ENCODE measurements at regions not wholly inside any gene's neighbourhood (a gene's known extent, or its start where the extent isn't known, plus 50 kb on each side); places are given as distances from the start of the nearest gene placed in this dataset.
"Not testable (repeated sequence)": the region's sequence is repeated elsewhere in the genome, so short reads cannot be mapped to it uniquely, and the experiment has no call there.

DNA sequence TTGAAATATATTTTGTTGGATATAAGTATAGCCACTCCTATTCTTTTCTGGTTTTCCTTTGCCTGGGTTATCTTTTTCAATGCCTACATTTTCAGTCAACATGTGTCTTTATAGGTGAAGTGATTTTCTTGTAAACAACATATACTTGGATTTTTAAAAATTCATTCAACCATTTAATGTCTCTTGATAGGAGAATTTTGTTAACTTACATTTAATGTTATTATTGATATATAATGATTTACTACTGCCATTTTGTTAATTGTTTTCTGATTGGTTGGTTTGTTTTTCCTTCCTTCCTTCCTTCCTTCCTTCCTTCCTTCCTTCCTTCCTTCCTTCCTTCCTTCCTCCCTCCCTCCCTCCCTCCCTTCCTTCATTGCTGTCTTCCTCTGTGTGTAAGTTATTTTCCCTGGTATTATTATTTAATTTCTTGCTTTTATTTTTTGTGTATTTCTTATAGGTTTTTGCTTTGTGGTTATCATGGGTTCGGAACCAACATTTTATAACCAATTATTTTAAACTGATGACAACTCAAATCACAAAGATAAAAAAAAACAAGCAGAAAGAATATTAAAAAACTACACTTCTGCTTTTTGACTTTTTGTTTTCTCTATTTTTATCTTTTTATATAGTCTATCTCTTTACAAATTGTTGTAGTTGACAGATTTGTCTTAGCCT is 330.1 kb upstream of the GRID2 start:
- in situ Hi-C loops (cut with MboI; ENCODE audit: low pct_unique_long_range_greater_than_20kb, low sequenced_read_pairs) = no loop called here
- DNase-seq = no peak

DNA sequence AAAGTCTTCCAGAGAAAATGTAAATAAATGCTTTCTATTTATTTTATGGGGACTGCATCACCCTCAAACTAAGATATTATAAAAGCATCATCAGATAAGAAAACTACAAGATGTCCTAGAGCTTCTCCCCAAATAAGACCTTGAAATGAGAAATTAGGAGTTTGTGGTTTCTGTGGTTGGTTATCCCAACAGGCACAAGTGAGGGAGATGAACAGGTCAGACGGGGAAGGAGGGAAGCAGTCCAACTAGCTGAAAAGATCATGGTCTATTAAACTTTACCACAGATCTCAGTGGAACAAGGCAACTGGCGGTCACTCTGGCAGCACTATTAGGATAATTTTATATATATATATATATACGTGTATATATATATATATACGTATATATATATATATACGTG is 319.3 kb upstream of the GRID2 start:
- DNase-seq = no peak
- in situ Hi-C loops (cut with MboI; ENCODE audit: low pct_unique_long_range_greater_than_20kb, low sequenced_read_pairs) = no loop called here

DNA sequence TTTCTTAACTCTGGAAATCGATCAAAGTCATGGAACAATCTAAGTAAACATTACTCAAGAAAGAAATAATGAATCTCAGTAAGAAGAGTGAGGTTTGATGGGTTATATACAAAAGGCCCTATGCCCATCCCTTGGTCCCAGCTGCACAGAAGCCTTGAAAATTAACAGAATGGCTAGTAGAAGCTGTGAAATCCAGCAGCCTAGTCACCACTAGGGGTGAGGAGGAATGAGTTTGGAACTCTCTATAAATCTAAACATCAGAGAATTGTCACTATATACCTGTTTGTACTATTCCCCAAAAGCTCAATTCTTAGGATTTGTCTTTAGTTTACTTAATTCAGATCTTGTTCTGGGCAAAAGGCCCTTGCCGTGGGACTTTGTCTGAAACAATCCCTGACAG is 313.9 kb upstream of the GRID2 start:
- in situ Hi-C loops (cut with MboI; ENCODE audit: low pct_unique_long_range_greater_than_20kb, low sequenced_read_pairs) = no loop called here
- DNase-seq = no peak

DNA sequence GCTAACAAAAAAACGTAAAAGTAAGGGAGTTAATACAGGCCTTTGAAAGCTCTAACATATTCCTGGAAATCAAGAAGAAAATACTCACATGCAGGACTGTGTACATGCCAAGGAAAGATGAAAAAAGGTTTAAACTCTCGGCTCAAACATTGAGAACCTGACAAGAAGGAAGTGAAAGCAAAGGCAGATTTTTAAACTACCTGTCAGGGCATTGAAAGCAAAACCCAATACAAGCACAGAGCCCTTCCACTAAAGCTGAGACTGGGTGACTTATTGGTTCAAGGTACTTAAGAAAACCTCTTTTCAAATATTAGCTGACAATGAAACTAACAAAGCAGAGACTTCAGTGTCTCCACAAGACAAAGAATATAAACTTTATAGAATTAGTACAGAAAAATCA is 313.0 kb upstream of the GRID2 start:
- in situ Hi-C loops (cut with MboI; ENCODE audit: low pct_unique_long_range_greater_than_20kb, low sequenced_read_pairs) = no loop called here
- DNase-seq = no peak

DNA sequence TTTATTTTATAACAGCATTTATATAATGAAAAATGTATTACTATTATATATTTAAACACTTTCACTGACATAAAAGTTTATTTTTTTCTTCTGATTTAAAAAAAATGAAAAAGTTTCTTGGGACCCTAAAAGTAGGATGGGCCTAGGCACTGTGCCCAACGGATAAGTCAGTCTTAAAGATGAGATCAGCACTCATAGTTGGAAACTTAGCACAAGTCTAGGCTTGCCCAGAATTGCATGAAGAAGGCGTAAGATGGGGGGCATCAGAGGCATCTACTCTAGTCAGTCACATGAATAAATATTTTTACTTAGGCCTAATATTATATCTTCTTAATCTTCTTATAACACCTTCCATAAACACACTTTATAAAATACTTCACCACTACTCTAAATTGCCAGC is 306.7 kb upstream of the GRID2 start:
- DNase-seq = no peak
- in situ Hi-C loops (cut with MboI; ENCODE audit: low pct_unique_long_range_greater_than_20kb, low sequenced_read_pairs) = no loop called here

DNA sequence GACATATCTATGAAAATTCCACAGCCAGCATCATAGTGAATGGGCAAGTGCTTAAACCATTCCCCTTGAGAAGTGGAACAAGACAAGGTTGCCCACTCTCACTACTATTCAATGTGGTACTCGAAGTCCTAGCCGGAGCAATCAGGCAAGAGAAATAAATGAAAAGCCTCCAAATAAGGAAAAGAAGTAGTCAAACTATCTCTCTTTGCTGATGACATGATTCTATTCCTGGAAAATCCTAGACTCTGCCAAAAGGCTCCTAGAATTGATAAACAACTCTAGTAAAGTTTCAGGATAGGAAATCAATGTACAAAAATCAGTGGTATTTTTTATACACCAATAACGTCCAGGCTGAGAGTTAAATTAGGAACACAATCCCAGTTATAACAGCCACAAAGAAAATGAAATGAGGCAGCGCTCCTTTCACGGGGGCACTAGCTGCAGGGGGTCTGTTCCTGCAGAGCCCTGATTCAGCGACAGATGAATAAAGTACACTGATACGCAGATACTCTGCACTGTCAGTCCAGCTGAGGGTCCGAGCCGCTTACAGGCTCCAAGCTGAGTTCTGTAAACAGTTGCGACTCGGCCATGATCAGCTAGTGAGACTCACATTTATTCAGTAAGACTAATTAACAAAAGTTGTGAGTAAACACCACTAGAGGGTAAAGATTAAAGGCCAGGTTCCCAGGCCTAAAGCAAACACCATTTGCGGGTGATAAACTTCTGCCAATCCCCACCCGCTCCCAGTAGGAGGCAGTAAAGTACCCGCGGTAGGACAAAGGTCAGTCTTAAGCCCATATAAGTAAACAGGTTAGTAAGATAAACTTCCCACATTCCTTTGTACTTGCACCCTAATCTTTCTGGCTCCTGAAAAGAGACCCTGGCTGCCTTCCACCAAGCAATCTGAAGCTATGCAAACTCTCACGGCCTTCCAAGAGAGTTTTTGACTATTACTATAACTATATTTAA is 290.6 kb upstream of the GRID2 start:
- in situ Hi-C loops (cut with MboI; ENCODE audit: low pct_unique_long_range_greater_than_20kb, low sequenced_read_pairs) = no loop called here
- no peak for DNase-seq

DNA sequence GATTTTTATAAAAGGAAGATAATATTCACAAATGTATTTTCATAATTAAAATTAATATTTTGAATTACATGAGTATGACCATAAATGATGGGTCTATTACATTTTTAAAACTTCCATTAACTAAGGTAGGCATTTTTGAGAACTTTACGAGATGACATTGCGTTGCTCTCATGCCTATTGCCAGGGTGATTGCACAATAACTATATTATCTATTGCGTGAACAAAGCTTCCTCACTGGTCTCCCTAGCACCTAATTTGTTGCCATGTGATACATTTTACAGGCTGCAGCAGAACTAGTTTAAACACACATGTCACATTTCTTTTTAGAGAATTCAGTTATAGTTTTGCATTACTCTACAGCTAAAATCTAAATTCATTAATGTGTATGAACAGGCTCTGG is 289.7 kb upstream of the GRID2 start:
- in situ Hi-C loops (cut with MboI; ENCODE audit: low pct_unique_long_range_greater_than_20kb, low sequenced_read_pairs) = no loop called here
- no peak for DNase-seq

DNA sequence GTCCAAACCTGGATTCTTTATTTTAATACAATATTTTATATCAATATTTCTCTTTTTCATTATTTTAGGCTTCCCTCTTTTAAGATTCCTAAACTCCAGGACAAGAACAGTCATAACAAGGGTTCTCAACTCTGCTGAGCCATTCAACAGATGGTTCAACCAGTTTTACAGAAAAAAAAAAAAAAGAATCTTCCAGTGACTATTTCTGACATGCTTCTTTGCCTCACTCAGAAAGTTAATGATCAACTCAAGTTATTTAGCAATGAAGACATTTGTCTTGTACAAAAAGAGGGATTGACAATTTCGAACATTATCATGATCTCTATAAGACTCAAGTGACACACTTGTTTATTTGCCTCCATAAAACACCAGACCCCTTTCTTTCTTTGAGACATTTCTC is 282.6 kb upstream of the GRID2 start:
- in situ Hi-C loops (cut with MboI; ENCODE audit: low pct_unique_long_range_greater_than_20kb, low sequenced_read_pairs) = no loop called here
- DNase-seq = no peak

DNA sequence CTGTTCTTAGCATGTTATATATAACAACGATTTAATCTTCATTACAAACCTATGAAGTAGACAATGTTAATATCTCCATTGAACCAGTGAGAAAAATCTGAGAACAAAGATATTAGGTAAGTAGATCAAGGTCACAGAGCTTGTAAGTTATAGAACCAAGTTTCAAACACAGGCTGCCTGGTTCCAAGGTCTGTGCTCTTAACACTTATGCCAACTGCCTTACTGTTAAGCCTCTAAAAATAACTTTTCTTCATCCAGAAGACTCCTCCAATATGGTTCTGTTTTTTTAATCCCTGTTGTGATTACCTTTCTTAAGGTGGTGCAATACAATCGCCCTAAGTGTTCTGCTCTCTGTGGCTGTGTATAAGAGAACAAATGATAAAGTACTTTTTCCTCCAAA is 282.0 kb upstream of the GRID2 start:
- in situ Hi-C loops (cut with MboI; ENCODE audit: low pct_unique_long_range_greater_than_20kb, low sequenced_read_pairs) = no loop called here
- DNase-seq = no peak

DNA sequence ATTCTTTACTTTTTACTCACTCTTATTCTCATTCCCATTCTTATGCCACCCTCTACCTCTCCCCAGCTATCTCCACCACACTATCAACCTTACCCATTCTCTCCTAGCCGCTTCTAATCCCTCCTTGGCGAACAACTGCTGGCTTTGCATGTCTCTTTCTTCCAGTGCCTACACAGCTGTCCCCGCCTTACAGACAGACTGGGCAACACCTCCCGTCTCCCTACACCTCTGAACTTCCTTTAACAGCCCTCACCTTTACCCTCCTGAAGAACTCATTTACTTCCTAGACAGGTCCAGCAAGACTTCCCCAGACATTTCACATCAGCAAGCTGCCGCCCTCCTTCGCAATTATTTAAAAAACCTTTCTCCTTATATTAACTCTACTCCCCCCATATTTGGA is 274.9 kb upstream of the GRID2 start:
- in situ Hi-C loops (cut with MboI; ENCODE audit: low pct_unique_long_range_greater_than_20kb, low sequenced_read_pairs) = not testable (repeated sequence)

DNA sequence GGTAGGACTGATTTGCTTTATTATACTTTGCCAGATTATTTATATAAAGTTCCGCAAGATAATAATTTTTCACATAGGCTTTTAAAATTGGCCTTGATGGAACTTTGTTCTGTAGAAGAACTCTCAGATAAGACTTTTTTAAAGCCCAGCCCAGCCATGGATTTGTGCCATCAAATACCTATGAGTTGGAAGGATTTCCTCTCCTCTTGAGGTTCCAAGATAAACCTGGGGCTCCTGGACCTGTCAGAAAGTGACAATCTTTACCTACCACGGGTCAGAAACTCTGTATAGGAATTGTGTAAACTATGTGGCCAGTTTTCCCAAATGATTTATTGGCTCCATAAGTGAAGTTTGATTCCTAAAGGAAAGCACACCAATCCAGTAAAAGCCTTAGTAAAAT is 271.9 kb upstream of the GRID2 start:
- no peak for DNase-seq
- in situ Hi-C loops (cut with MboI; ENCODE audit: low pct_unique_long_range_greater_than_20kb, low sequenced_read_pairs) = no loop called here

More for the DNA sequence above, 274.9 kb upstream of the GRID2 start:
- not testable (repeated sequence) for DNase-seq

DNA sequence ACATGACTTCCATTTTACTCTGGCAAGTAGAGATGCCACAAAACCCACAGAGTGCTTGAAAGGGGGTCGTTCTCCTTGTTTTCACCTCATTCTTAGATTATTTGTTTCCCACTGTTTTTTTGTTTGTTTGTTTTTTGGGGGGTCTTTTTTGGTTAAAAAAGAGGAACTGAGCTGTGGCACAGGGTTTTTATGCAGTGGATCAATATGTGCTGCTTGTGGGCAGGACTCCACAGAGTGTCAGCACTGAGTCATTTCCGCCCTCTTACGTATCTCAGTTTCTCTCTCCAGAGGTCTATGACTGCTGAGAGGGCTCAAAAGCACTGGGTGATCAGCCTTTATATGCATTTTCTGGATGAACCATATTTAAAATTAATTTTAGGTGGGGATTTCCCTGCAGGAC is 268.1 kb upstream of the GRID2 start:
- in situ Hi-C loops (cut with MboI; ENCODE audit: low pct_unique_long_range_greater_than_20kb, low sequenced_read_pairs) = no loop called here
- no peak for DNase-seq

DNA sequence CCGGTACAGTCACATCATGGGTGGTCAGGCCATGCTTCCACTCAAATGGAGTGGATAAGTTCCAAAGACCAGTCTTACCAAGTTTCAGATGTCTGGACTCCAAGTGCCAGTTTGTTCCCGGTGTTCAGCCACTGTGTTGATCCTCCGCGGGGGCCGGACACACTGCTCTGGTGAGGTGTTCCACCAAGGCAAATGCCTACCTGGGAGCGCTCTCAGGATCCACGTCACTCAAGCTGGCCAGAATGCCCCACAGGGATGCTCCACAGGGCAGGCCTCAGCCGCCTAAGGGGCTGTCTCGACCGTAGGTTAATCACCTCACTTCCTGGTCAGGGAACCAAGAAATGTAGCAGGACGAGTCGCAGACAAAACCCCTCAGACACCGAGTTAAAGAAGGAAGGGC is 258.0 kb upstream of the GRID2 start:
- in situ Hi-C loops (cut with MboI; ENCODE audit: low pct_unique_long_range_greater_than_20kb, low sequenced_read_pairs) = no loop called here
- DNase-seq = no peak

DNA sequence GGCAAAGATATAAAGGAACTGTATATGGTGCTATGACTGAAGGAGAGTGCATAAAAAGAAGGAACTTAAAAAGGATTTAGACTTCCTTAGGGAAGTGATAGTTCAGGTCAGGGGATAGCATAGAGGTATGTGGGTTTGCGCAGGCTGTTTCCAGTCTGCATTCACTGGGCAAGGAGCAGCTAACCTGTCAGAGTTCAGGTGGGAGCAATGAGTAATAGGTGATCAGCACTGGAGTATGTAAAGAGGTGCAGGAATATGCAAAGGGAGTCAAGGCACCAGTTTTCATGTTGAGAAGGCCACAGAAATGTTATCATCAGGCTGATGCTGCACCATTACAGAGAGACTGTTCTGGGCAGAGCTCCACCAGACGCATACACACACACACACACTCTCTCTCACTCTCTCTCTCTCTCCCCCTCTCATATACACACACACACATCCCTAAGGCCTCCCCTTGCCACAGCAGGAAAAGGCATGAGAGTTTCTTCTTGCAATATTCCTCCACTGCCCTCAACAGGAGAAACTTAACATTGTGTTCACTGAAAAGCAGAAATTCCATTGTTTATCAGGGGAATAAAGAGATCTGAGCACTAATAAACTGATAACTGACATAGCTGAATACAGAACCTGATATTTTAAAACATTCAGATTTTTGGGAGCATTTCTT is 256.4 kb upstream of the GRID2 start:
- in situ Hi-C loops (cut with MboI; ENCODE audit: low pct_unique_long_range_greater_than_20kb, low sequenced_read_pairs) = no loop called here
- no peak for DNase-seq

DNA sequence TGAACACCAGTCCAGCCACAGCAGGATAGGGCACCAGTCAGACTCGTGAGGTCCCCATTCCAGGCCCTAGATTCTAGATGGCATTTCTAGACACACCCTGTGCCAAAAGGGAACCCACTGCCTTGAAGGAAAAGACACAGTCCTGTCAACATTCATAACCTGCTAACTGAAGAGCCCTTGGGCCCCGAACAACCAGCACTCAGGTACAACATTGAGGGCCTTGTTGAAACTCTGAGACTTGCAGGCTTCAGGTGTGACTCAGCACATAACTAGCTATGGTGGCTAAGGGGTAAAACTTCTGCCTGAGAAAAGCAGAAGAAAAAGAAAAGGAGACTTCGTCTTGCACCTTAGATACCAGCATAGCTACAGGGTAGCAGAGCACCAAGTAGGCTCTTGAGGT is 252.9 kb upstream of the GRID2 start:
- no peak for DNase-seq
- in situ Hi-C loops (cut with MboI; ENCODE audit: low pct_unique_long_range_greater_than_20kb, low sequenced_read_pairs) = no loop called here

DNA sequence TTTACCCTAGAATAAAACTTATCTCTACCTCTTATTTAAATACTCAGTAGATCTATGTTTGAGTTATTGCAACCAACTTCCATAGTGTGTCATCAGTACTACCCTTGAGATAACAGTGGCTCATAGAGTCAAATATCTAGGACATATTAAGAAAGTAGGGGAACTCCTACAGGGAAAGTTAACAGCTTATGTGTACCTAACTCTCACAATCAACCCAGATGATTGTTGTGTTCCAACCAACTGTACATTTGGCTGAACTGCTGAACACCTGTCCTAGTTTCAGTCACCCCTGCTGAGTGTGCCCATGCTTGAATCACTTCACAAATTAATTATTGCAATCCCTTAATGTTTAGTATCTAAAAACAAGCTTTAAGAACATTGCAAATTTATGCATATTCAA is 244.2 kb upstream of the GRID2 start:
- DNase-seq = no peak
- in situ Hi-C loops (cut with MboI; ENCODE audit: low pct_unique_long_range_greater_than_20kb, low sequenced_read_pairs) = no loop called here

DNA sequence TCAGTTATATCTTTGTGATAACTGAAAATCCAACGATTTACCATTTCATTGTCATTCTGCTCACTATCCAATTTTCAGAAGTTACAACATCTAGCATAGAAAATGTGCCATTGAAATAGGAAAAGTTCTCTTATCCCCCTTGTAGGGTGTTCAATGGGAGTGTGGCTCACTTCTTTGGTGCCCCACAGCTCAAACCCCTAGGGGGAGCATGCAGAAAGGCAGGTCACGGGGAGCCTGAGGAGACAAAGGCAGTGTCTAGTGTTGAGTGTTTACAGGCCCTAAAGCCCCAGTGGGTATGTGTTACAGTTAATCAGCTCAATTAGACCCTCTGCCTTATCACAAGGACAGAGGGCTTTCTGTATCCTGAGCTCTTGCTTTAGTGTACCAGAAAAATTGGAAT is 243.4 kb upstream of the GRID2 start:
- no peak for DNase-seq
- in situ Hi-C loops (cut with MboI; ENCODE audit: low pct_unique_long_range_greater_than_20kb, low sequenced_read_pairs) = no loop called here

DNA sequence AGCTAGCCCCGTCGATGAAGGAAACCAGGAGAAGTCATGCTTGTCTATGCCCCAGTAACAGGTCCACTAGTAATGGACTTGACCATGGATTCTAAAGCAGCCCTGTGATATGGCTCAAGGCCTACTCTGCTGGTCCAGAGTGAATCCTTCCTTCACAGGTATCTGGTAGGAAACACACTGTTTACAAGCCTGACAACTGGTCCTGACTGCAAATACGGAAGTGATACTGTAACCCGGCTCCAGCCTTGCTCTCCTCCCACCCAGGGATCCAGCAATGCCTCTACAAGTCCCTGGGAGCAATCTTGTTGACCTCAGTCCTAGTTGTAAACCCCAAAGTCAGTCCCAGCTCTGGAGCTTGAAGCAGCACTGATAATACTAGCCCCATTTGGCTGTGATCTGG is 239.2 kb upstream of the GRID2 start:
- in situ Hi-C loops (cut with MboI; ENCODE audit: low pct_unique_long_range_greater_than_20kb, low sequenced_read_pairs) = no loop called here
- DNase-seq = no peak

DNA sequence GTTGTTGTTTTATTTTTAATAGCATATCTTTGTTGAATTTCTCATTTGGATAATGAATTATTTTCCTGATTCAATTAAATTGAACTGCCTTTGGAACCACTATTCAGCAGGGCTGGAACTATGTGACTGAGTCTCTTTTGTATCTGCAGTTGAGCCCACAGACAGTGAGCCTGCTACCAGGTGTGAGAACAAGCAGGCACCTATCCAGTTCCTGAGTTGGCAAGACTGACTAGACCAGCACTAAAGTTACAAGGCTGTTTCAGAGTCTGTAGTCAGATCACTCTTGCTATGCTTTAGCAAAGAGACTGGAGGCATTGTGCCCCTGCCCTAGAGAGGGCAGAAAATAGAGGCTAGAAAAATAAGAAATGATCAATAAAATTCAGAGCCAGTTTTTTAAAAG is 237.3 kb upstream of the GRID2 start:
- in situ Hi-C loops (cut with MboI; ENCODE audit: low pct_unique_long_range_greater_than_20kb, low sequenced_read_pairs) = no loop called here
- no peak for DNase-seq

DNA sequence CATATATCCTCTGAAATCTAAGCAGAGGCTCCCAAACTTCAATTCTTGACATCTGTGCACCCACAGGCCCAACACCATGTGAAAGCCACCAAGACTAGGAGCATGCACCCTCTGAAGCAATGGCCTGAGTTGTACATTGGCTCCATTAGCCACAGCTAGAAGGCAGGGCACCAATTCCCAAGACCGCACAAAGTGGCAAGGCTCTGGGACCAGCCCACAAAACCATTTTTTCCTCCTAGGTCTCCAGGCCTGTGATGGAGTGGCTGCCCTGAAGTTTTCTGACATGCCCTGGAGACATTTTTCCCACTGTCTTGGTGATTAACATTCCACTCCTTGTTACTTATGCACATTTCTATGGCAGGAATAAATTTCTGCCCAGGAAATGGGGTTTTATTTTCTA is 232.2 kb upstream of the GRID2 start:
- in situ Hi-C loops (cut with MboI; ENCODE audit: low pct_unique_long_range_greater_than_20kb, low sequenced_read_pairs) = no loop called here
- no peak for DNase-seq

Data from KBM-7 (cell line).